H1 (cell line): ENCODE measurements at regions not wholly inside any gene's neighbourhood (a gene's known extent, or its start where the extent isn't known, plus 50 kb on each side); places are given as distances from the start of the nearest gene placed in this dataset.

Source experiments
- ATF2 ChIP-seq: IDR thresholded peaks from 2 replicates; pipeline ENCODE4 v1.6.1; 2012; ENCODE audit warnings: low read length, inconsistent platforms
- BCL11A ChIP-seq, 2 experiments: IDR thresholded peaks; one replicate each; pipeline ENCODE4 v1.6.1; 2011; ENCODE audit warnings: low read depth in 2 of 2, low read length in 2 of 2, mild to moderate bottlenecking in 2 of 2
- CBX5 ChIP-seq: fragments of 300-800, 300-1000 bp; sonication (generic); IDR thresholded peaks from 2 replicates; pipeline ENCODE4 v1.7.1; 2016; ENCODE audit warnings: antibody characterized with exemption, low read length, low read depth
- EP300 ChIP-seq, 2 experiments: IDR thresholded peaks; 1 replicate in 1 of 2; 2 replicates in 1 of 2; pipeline ENCODE4 v1.6.1; 2011 to 2012; ENCODE audit warnings: low read depth in 2 of 2, low read length in 2 of 2, mild to moderate bottlenecking in 2 of 2, borderline replicate concordance in 1 of 2, inconsistent platforms in 1 of 2, moderate library complexity in 1 of 2
- EZH2 ChIP-seq: fragments of 200-600 bp; sonication (generic); IDR thresholded peaks from 2 replicates; pipeline ENCODE4 v1.7.1; 2012; ENCODE audit warnings: low read depth, mild to moderate bottlenecking, moderate library complexity, low read length, inconsistent platforms; ENCODE audit not compliant: severe bottlenecking
- MAFK ChIP-seq: IDR thresholded peaks from 2 replicates; pipeline ENCODE4 v1.6.1; 2012; ENCODE audit warnings: low read depth, mild to moderate bottlenecking, improper control_type of control experiment, low read length
- NRF1 ChIP-seq: IDR thresholded peaks from 2 replicates; pipeline ENCODE4 v1.6.1; 2011; ENCODE audit warnings: mild to moderate bottlenecking, low read depth, low read length, improper control_type of control experiment
- POLR2A ChIP-seq, 2 experiments: IDR thresholded peaks; 1 replicate in 1 of 2; 2 replicates in 1 of 2; pipeline ENCODE4 v1.6.1; 2011; ENCODE audit warnings: low read depth in 2 of 2, low read length in 2 of 2, mild to moderate bottlenecking in 2 of 2; ENCODE audit errors: control extremely low read depth in 1 of 2
- POLR2AphosphoS5 ChIP-seq: IDR thresholded peaks from 2 replicates; pipeline ENCODE4 v1.6.1; 2011; ENCODE audit warnings: low read depth, low read length
- RFX5 ChIP-seq: IDR thresholded peaks from 2 replicates; pipeline ENCODE4 v1.6.1; 2011; ENCODE audit warnings: low read depth, low read length, improper control_type of control experiment, borderline replicate concordance
- SIRT6 ChIP-seq: IDR thresholded peaks from one replicate; pipeline ENCODE4 v1.7.1; 2012; ENCODE audit warnings: low read length, inconsistent platforms
- TAF7 ChIP-seq: optimal IDR thresholded peaks from 2 replicates; pipeline ENCODE3; 2011; ENCODE audit warnings: low read depth, mild to moderate bottlenecking, inconsistent platforms, low read length, moderate library complexity, borderline replicate concordance
- TF ChIP-seq, protein P1 (sequence below), 3 experiments: IDR thresholded peaks; 1 replicate in 2 of 3; 2 replicates in 1 of 3; pipeline versions ENCODE4 v1.5.1 to v1.6.1; 2011; ENCODE audit warnings: low read length in 3 of 3, mild to moderate bottlenecking in 3 of 3, inconsistent platforms in 2 of 3, low read depth in 1 of 3, moderate library complexity in 1 of 3; ENCODE audit not compliant: insufficient read depth in 1 of 3; ENCODE audit errors: control extremely low read depth in 1 of 3
- TF ChIP-seq, protein P2 (sequence below): fragments of 300-600 bp; sonication (generic); IDR thresholded peaks from 2 replicates; pipeline ENCODE4 v1.7.1; 2012; ENCODE audit warnings: low read length, moderate library complexity, mild to moderate bottlenecking, inconsistent platforms; ENCODE audit not compliant: insufficient replicate concordance

GRCh38 chr2:176789751-176790150 is 422.8 kb upstream of the HNRNPA3 start:
- no peak for TF ChIP-seq NRF1
- TF ChIP-seq, protein P1, sequence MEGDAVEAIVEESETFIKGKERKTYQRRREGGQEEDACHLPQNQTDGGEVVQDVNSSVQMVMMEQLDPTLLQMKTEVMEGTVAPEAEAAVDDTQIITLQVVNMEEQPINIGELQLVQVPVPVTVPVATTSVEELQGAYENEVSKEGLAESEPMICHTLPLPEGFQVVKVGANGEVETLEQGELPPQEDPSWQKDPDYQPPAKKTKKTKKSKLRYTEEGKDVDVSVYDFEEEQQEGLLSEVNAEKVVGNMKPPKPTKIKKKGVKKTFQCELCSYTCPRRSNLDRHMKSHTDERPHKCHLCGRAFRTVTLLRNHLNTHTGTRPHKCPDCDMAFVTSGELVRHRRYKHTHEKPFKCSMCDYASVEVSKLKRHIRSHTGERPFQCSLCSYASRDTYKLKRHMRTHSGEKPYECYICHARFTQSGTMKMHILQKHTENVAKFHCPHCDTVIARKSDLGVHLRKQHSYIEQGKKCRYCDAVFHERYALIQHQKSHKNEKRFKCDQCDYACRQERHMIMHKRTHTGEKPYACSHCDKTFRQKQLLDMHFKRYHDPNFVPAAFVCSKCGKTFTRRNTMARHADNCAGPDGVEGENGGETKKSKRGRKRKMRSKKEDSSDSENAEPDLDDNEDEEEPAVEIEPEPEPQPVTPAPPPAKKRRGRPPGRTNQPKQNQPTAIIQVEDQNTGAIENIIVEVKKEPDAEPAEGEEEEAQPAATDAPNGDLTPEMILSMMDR (IDR thresholded peaks at IDR 0.05; ENCODE audit: control extremely low read depth in 1 of 3, insufficient read depth in 1 of 3, low read depth in 1 of 3, low read length in 3 of 3): no peak
- TF ChIP-seq, protein P2, sequence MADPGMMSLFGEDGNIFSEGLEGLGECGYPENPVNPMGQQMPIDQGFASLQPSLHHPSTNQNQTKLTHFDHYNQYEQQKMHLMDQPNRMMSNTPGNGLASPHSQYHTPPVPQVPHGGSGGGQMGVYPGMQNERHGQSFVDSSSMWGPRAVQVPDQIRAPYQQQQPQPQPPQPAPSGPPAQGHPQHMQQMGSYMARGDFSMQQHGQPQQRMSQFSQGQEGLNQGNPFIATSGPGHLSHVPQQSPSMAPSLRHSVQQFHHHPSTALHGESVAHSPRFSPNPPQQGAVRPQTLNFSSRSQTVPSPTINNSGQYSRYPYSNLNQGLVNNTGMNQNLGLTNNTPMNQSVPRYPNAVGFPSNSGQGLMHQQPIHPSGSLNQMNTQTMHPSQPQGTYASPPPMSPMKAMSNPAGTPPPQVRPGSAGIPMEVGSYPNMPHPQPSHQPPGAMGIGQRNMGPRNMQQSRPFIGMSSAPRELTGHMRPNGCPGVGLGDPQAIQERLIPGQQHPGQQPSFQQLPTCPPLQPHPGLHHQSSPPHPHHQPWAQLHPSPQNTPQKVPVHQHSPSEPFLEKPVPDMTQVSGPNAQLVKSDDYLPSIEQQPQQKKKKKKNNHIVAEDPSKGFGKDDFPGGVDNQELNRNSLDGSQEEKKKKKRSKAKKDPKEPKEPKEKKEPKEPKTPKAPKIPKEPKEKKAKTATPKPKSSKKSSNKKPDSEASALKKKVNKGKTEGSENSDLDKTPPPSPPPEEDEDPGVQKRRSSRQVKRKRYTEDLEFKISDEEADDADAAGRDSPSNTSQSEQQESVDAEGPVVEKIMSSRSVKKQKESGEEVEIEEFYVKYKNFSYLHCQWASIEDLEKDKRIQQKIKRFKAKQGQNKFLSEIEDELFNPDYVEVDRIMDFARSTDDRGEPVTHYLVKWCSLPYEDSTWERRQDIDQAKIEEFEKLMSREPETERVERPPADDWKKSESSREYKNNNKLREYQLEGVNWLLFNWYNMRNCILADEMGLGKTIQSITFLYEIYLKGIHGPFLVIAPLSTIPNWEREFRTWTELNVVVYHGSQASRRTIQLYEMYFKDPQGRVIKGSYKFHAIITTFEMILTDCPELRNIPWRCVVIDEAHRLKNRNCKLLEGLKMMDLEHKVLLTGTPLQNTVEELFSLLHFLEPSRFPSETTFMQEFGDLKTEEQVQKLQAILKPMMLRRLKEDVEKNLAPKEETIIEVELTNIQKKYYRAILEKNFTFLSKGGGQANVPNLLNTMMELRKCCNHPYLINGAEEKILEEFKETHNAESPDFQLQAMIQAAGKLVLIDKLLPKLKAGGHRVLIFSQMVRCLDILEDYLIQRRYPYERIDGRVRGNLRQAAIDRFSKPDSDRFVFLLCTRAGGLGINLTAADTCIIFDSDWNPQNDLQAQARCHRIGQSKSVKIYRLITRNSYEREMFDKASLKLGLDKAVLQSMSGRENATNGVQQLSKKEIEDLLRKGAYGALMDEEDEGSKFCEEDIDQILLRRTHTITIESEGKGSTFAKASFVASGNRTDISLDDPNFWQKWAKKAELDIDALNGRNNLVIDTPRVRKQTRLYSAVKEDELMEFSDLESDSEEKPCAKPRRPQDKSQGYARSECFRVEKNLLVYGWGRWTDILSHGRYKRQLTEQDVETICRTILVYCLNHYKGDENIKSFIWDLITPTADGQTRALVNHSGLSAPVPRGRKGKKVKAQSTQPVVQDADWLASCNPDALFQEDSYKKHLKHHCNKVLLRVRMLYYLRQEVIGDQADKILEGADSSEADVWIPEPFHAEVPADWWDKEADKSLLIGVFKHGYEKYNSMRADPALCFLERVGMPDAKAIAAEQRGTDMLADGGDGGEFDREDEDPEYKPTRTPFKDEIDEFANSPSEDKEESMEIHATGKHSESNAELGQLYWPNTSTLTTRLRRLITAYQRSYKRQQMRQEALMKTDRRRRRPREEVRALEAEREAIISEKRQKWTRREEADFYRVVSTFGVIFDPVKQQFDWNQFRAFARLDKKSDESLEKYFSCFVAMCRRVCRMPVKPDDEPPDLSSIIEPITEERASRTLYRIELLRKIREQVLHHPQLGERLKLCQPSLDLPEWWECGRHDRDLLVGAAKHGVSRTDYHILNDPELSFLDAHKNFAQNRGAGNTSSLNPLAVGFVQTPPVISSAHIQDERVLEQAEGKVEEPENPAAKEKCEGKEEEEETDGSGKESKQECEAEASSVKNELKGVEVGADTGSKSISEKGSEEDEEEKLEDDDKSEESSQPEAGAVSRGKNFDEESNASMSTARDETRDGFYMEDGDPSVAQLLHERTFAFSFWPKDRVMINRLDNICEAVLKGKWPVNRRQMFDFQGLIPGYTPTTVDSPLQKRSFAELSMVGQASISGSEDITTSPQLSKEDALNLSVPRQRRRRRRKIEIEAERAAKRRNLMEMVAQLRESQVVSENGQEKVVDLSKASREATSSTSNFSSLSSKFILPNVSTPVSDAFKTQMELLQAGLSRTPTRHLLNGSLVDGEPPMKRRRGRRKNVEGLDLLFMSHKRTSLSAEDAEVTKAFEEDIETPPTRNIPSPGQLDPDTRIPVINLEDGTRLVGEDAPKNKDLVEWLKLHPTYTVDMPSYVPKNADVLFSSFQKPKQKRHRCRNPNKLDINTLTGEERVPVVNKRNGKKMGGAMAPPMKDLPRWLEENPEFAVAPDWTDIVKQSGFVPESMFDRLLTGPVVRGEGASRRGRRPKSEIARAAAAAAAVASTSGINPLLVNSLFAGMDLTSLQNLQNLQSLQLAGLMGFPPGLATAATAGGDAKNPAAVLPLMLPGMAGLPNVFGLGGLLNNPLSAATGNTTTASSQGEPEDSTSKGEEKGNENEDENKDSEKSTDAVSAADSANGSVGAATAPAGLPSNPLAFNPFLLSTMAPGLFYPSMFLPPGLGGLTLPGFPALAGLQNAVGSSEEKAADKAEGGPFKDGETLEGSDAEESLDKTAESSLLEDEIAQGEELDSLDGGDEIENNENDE: no peak
- no peak for TF ChIP-seq MAFK
- no peak for TF ChIP-seq RFX5
- no peak for TF ChIP-seq POLR2AphosphoS5
- TF ChIP-seq EZH2: no peak
- TF ChIP-seq CBX5: no peak
- TF ChIP-seq BCL11A (IDR thresholded peaks at IDR 0.05; ENCODE audit: low read depth in 2 of 2, low read length in 2 of 2): no peak
- TF ChIP-seq EP300 (IDR thresholded peaks at IDR 0.05; ENCODE audit: borderline replicate concordance in 1 of 2, low read depth in 2 of 2, low read length in 2 of 2): no peak
- no peak for TF ChIP-seq ATF2
- no peak for TF ChIP-seq TAF7
- TF ChIP-seq SIRT6: no peak
- TF ChIP-seq POLR2A (IDR thresholded peaks at IDR 0.05; ENCODE audit: control extremely low read depth in 1 of 2, low read depth in 2 of 2, low read length in 2 of 2): no peak
